Mesenchymal stem cell (in vitro differentiated cells and primary cell): ENCODE measurements at regions not wholly inside any gene's neighbourhood (a gene's known extent, or its start where the extent isn't known, plus 50 kb on each side); places are given as distances from the start of the nearest gene placed in this dataset.

Source experiments
- DNase-seq: peaks from one replicate; pipeline ENCODE4 v3.0.0-alpha.2; 2013
- H2AFZ ChIP-seq: one replicate; pipeline ENCODE4 v1.6.1; 2013; ENCODE audit warnings: low read depth, mild to moderate bottlenecking, control low read depth, inconsistent platforms, low read length, moderate library complexity
- H2AK5ac ChIP-seq: 2 replicates; pipeline ENCODE4 v1.6.1; 2013; ENCODE audit warnings: low read length, moderate library complexity, mild to moderate bottlenecking, inconsistent platforms; ENCODE audit not compliant: severe bottlenecking
- H2BK120ac ChIP-seq: one replicate; pipeline ENCODE4 v1.6.1; 2013; ENCODE audit warnings: low read depth, mild to moderate bottlenecking, inconsistent platforms, low read length, moderate library complexity
- H2BK12ac ChIP-seq, 2 experiments: one replicate each; pipeline ENCODE4 v1.6.1; 2013; ENCODE audit warnings: inconsistent platforms in 2 of 2, low read length in 2 of 2, mild to moderate bottlenecking in 2 of 2, moderate library complexity in 2 of 2, control low read depth in 1 of 2
- H2BK15ac ChIP-seq: one replicate; pipeline ENCODE4 v1.6.1; 2013; ENCODE audit warnings: mild to moderate bottlenecking, low read depth, inconsistent platforms; ENCODE audit not compliant: poor library complexity, severe bottlenecking
- H2BK5ac ChIP-seq: 2 replicates; pipeline ENCODE4 v1.6.1; 2013; ENCODE audit warnings: low read depth, mild to moderate bottlenecking, low read length, control low read depth, inconsistent platforms; ENCODE audit not compliant: poor library complexity, severe bottlenecking
- H3K14ac ChIP-seq, 2 experiments: one replicate each; pipeline ENCODE4 v1.6.1; 2013; ENCODE audit warnings: inconsistent platforms in 2 of 2, low read length in 2 of 2, control low read depth in 1 of 2, mild to moderate bottlenecking in 1 of 2, moderate library complexity in 1 of 2
- H3K18ac ChIP-seq, 2 experiments: one replicate each; pipeline ENCODE4 v1.6.1; 2013; ENCODE audit warnings: inconsistent platforms in 2 of 2, low read length in 2 of 2, control low read depth in 1 of 2, low read depth in 1 of 2, mild to moderate bottlenecking in 1 of 2
- H3K23ac ChIP-seq, 2 experiments: one replicate each; pipeline ENCODE4 v1.6.1; 2013; ENCODE audit warnings: inconsistent platforms in 2 of 2, low read length in 2 of 2, mild to moderate bottlenecking in 2 of 2, moderate library complexity in 2 of 2, control low read depth in 1 of 2
- H3K27ac ChIP-seq: 2 replicates; pipeline ENCODE4 v1.5.1; 2013; ENCODE audit warnings: mild to moderate bottlenecking, moderate library complexity, low read length, control low read depth, inconsistent platforms; ENCODE audit not compliant: poor library complexity, severe bottlenecking
- H3K27me3 ChIP-seq, 2 experiments: 2 replicates each; pipeline versions ENCODE4 v1.6.1 to v1.7.0; 2013; ENCODE audit warnings: low read length in 2 of 2, mild to moderate bottlenecking in 2 of 2, moderate library complexity in 2 of 2, control low read depth in 1 of 2, inconsistent platforms in 1 of 2; ENCODE audit not compliant: control insufficient read depth in 1 of 2, insufficient read depth in 1 of 2
- H3K36me3 ChIP-seq, 2 experiments: 2 replicates each; pipeline versions ENCODE4 v1.6.1 to v1.7.0; 2013; ENCODE audit warnings: low read length in 2 of 2, control low read depth in 1 of 2, inconsistent platforms in 1 of 2, low read depth in 1 of 2, mild to moderate bottlenecking in 1 of 2; ENCODE audit not compliant: insufficient read depth in 2 of 2, control insufficient read depth in 1 of 2
- H3K4ac ChIP-seq, 2 experiments: one replicate each; pipeline ENCODE4 v1.6.1; 2013; ENCODE audit warnings: inconsistent platforms in 2 of 2, low read length in 2 of 2, mild to moderate bottlenecking in 2 of 2, moderate library complexity in 2 of 2, control low read depth in 1 of 2, low read depth in 1 of 2
- H3K4me1 ChIP-seq: 2 replicates; pipeline ENCODE4 v1.6.1; 2013; ENCODE audit warnings: low read depth, low read length, control low read depth; ENCODE audit not compliant: control insufficient read depth, insufficient read depth
- H3K4me2 ChIP-seq: 2 replicates; pipeline ENCODE4 v1.6.1; 2013; ENCODE audit warnings: low read length, mild to moderate bottlenecking, inconsistent platforms; ENCODE audit not compliant: poor library complexity, severe bottlenecking
- H3K4me3 ChIP-seq, 2 experiments: 2 replicates each; pipeline versions ENCODE4 v1.5.1 to v1.7.0; 2013; ENCODE audit warnings: low read length in 2 of 2, mild to moderate bottlenecking in 2 of 2, control low read depth in 1 of 2, low read depth in 1 of 2; ENCODE audit not compliant: insufficient read depth in 1 of 2
- H3K79me1 ChIP-seq: replicated peaks from 2 replicates; pipeline ENCODE4 v1.6.1; 2013; ENCODE audit warnings: mild to moderate bottlenecking, control low read depth, low read length, inconsistent platforms; ENCODE audit not compliant: poor library complexity, severe bottlenecking
- H3K9ac ChIP-seq: 2 replicates; pipeline ENCODE4 v1.7.0; 2013; ENCODE audit warnings: mild to moderate bottlenecking, low read length, moderate library complexity
- H3K9me3 ChIP-seq: 2 replicates; pipeline ENCODE4 v1.7.0; 2013; ENCODE audit warnings: mild to moderate bottlenecking, low read length; ENCODE audit not compliant: control insufficient read depth
- H4K8ac ChIP-seq: one replicate; pipeline ENCODE4 v1.6.1; 2013; ENCODE audit warnings: inconsistent platforms, mild to moderate bottlenecking, low read length, moderate library complexity
- H4K91ac ChIP-seq: one replicate; pipeline ENCODE4 v1.6.1; 2013; ENCODE audit warnings: mild to moderate bottlenecking, low read length, inconsistent platforms
- WGBS: methylation state at CpG from one replicate; pipeline ENCODE4 v1.1.7; 2013; ENCODE audit warnings: mixed read lengths; 5-methylcytosine and 5-hydroxymethylcytosine counted together

DNA sequence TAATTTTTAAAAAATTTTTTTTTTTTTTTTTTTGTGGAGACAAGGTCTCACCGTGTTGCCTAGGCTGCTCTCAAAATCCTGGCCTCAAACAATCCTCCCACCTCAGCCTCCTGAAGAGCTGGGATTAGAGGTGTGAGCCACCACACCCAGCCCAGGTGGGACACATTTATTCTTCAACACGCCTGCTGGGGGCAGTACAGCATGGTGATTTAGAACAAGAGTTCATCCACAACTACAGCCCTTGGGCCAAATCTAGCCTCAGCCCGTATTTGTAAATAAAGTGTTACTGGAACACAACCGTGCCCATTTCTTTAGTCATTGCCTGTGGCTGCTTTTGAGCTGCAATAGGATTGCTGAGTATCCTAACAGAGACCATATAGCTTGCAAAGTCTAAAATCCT, 92.8 kb downstream of the KATNIP start:
- Histone ChIP-seq H3K23ac (no peak overlapping the region), H3K9me3 (no peaks in the 10 kb centered on the region), H2BK15ac (no peak overlapping the region), H2BK5ac (no peak overlapping the region), H3K14ac (no peak overlapping the region), H3K36me3 (peaks cover 4 to 20% of the 10 kb centered on the region in 2 experiments), H4K91ac (no peak overlapping the region), H2AFZ (no peak overlapping the region), H3K9ac (no peak overlapping the region), H3K4me1 (peaks cover 5% of the 10 kb centered on the region), H2AK5ac (no peak overlapping the region), H3K27ac (no peak overlapping the region), H3K4me2 (no peak overlapping the region), H2BK12ac (no peak overlapping the region), H4K8ac (no peak overlapping the region), H3K79me1 (peaks cover 3% of the 10 kb centered on the region), H2BK120ac (no peak overlapping the region), H3K27me3 (no peaks in the 10 kb centered on the region), H3K18ac (no peak overlapping the region), H3K4me3 (no peak overlapping the region), H3K4ac (no peak overlapping the region)
- DNase-seq: peak; percentile 15
- 83% methylated on average over 4 of the region's 4 CpGs for WGBS

DNA sequence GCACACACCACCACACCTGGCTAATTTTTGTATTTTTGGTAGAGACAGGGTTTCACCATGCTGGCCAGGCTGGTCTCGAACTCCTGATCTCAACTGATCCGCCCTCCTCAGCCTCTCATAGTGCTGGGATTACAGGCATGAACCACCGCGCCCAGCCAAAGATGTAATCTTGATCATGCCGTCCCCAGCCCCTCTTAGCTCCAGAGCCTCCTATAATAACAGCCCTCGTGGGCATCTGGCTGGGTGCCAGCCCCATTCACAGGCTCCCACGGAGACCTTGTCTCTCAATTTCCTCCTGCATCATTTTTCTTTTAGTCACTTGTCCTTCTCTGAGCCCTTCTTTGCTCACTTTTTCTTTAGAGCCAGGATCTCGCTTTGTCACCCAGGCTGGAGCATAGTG, 94.2 kb downstream of the KATNIP start:
- no peak overlapping the region for H4K8ac ChIP-seq
- no peak overlapping the region for H3K27ac ChIP-seq
- no peak overlapping the region for H2BK120ac ChIP-seq
- H3K4me3 ChIP-seq: no peak overlapping the region
- H2AK5ac ChIP-seq: no peak overlapping the region
- H2AFZ ChIP-seq: no peak overlapping the region
- peaks cover 5% of the 10 kb centered on the region for H3K4me1 ChIP-seq
- no peak overlapping the region for H3K18ac ChIP-seq
- peaks cover 3% of the 10 kb centered on the region for H3K79me1 ChIP-seq
- no peak overlapping the region for H2BK15ac ChIP-seq
- H3K23ac ChIP-seq: no peak overlapping the region
- no peak for DNase-seq
- WGBS: 92% methylated on average over 8 of the region's 8 CpGs
- H2BK5ac ChIP-seq: no peak overlapping the region
- H3K9ac ChIP-seq: no peak overlapping the region
- no peaks in the 10 kb centered on the region for H3K27me3 ChIP-seq
- no peaks in the 10 kb centered on the region for H3K9me3 ChIP-seq
- H2BK12ac ChIP-seq: no peak overlapping the region
- peaks cover 9 to 23% of the 10 kb centered on the region in 2 experiments for H3K36me3 ChIP-seq
- H4K91ac ChIP-seq: no peak overlapping the region
- H3K4me2 ChIP-seq: no peak overlapping the region
- no peak overlapping the region for H3K14ac ChIP-seq
- H3K4ac ChIP-seq: no peak overlapping the region

DNA sequence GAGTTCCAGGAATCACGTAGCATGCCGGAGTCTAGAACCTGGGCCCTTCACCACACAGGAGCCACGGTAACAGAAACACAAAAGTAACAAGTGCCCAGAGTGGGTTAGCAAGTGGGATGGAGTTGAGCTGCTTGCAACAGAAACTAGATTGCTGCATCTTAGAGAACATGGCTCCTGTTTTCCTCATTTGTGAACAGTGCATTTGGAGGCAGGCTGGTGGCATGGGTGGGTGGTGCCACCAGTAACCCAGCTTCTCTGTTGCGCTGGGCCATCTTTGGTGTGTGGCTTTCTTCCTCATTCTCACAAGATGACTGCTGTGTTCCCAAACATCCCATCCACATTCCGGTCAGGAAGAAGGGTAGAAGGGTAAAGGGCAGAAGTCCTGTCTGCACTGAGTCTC, 95.5 kb downstream of the KATNIP start:
- H3K9ac ChIP-seq: no peak overlapping the region
- H3K27ac ChIP-seq: no peak overlapping the region
- H3K36me3 ChIP-seq: peaks cover 10 to 22% of the 10 kb centered on the region in 2 experiments
- no peak overlapping the region for H4K8ac ChIP-seq
- H2BK15ac ChIP-seq: no peak overlapping the region
- peaks cover 2% of the 10 kb centered on the region for H3K4me1 ChIP-seq
- no peak overlapping the region for H2BK120ac ChIP-seq
- H2AFZ ChIP-seq: no peak overlapping the region
- no peak overlapping the region for H3K4ac ChIP-seq
- H3K4me3 ChIP-seq: no peak overlapping the region
- no peak overlapping the region for H3K23ac ChIP-seq
- no peak overlapping the region for H4K91ac ChIP-seq
- no peak overlapping the region for H2BK12ac ChIP-seq
- H3K14ac ChIP-seq: no peak overlapping the region
- H2AK5ac ChIP-seq: no peak overlapping the region
- H2BK5ac ChIP-seq: no peak overlapping the region
- no peak for DNase-seq
- whole genome bisulfite sequencing: 95% methylated on average over 5 of the region's 5 CpGs
- H3K79me1 ChIP-seq: no peaks in the 10 kb centered on the region
- no peak overlapping the region for H3K18ac ChIP-seq
- no peaks in the 10 kb centered on the region for H3K27me3 ChIP-seq
- H3K4me2 ChIP-seq: no peak overlapping the region
- no peaks in the 10 kb centered on the region for H3K9me3 ChIP-seq

DNA sequence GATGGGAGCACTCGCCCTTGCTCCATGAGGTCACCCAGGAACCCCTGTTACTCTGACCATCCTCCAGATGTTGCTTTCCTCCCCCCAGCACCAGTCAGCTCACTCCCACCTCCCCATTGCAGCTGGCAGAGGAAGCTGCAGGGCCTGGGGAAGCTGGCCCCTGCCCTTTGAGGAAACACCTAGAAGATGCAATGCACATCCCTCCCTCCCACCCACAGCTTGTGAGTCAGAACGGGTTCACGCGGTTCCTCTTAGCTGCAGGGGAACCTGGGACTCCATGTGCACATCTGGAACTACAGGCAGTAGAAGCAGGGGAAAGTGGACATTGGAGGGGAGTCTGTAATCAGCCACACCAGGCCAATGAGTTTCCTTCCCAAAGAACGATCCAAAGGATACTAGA, 96.9 kb downstream of the KATNIP start:
- Histone ChIP-seq H4K91ac (no peak overlapping the region), H3K9me3 (no peaks in the 10 kb centered on the region), H3K27me3 (no peaks in the 10 kb centered on the region), H3K14ac (no peak overlapping the region), H3K36me3 (peaks cover 10 to 20% of the 10 kb centered on the region in 2 experiments), H3K4me2 (no peak overlapping the region), H3K23ac (no peak overlapping the region), H3K4me1 (peaks cover 2% of the 10 kb centered on the region), H2BK120ac (no peak overlapping the region), H4K8ac (no peak overlapping the region), H3K27ac (no peak overlapping the region), H2AFZ (no peak overlapping the region), H3K4ac (no peak overlapping the region), H3K4me3 (no peak overlapping the region), H2AK5ac (no peak overlapping the region), H3K9ac (no peak overlapping the region), H2BK15ac (no peak overlapping the region), H2BK12ac (no peak overlapping the region), H3K79me1 (no peaks in the 10 kb centered on the region), H2BK5ac (no peak overlapping the region), H3K18ac (no peak overlapping the region)
- DNase-seq: no peak
- WGBS: 86% methylated on average over 5 of the region's 5 CpGs
